Fibroblast of lung (primary cell): ENCODE measurements at regions not wholly inside any gene's neighbourhood (a gene's known extent, or its start where the extent isn't known, plus 50 kb on each side); places are given as distances from the start of the nearest gene placed in this dataset.

Experiments
- DNase-seq, 2 donors: peaks; one replicate each; pipeline versions ENCODE4 v3.0.0 to v3.0.0-alpha.2; 2010; ENCODE audit warnings: low read depth in 2 of 2
- H2AFZ ChIP-seq: 2 replicates; pipeline ENCODE4 v1.5.1; 2012; ENCODE audit warnings: low read length, control low read depth, inconsistent platforms
- H3K27ac ChIP-seq: 2 replicates; pipeline ENCODE4 v1.5.1; 2011; ENCODE audit warnings: low read length, control low read depth; ENCODE audit not compliant: insufficient read depth
- H3K27me3 ChIP-seq: 2 replicates; pipeline ENCODE4 v1.5.1; 2011; ENCODE audit warnings: mild to moderate bottlenecking, low read length; ENCODE audit not compliant: control insufficient read depth, insufficient read depth
- H3K36me3 ChIP-seq: 2 replicates; pipeline ENCODE4 v1.5.1; 2011; ENCODE audit warnings: low read length; ENCODE audit not compliant: control insufficient read depth, insufficient read depth
- H3K4me1 ChIP-seq: 2 replicates; pipeline ENCODE4 v1.5.1; 2011; ENCODE audit warnings: low read length; ENCODE audit not compliant: control insufficient read depth, insufficient read depth; ENCODE audit errors: extremely low read depth
- H3K4me2 ChIP-seq: 2 replicates; pipeline ENCODE4 v1.5.1; 2011; ENCODE audit warnings: low read length, control low read depth; ENCODE audit not compliant: insufficient read depth; ENCODE audit errors: extremely low read depth
- H3K4me3 ChIP-seq, 4 experiments: fragments of 200-600 bp in 1 of 4; sonication (generic) in 1 of 4; replicated peaks in 1 of 4; 2 replicates each; pipeline ENCODE4 v1.5.1; 2011 to 2016; ENCODE audit warnings: low read length in 4 of 4, low read depth in 3 of 4, mild to moderate bottlenecking in 3 of 4, control low read depth in 2 of 4, inconsistent platforms in 1 of 4, mixed read lengths in 1 of 4; ENCODE audit not compliant: insufficient read depth in 1 of 4; ENCODE audit errors: control extremely low read depth in 1 of 4
- H3K79me2 ChIP-seq: 2 replicates; pipeline ENCODE4 v1.5.1; 2012; ENCODE audit warnings: mild to moderate bottlenecking, low read length, inconsistent platforms; ENCODE audit not compliant: control insufficient read depth, insufficient read depth
- H3K9ac ChIP-seq: 2 replicates; pipeline ENCODE4 v1.5.1; 2011; ENCODE audit warnings: mild to moderate bottlenecking, low read length, control low read depth; ENCODE audit not compliant: insufficient read depth
- H3K9me3 ChIP-seq: 2 replicates; pipeline ENCODE4 v1.5.1; 2012; ENCODE audit warnings: low read depth, low read length; ENCODE audit not compliant: control insufficient read depth, insufficient read depth
- H4K20me1 ChIP-seq: 2 replicates; pipeline ENCODE4 v1.5.1; 2011; ENCODE audit warnings: low read length; ENCODE audit not compliant: control insufficient read depth, insufficient read depth; ENCODE audit errors: extremely low read depth
- CTCF ChIP-seq, 2 donors: IDR thresholded peaks in 1 of 2; conservative IDR thresholded peaks in 1 of 2; 1 replicate in 1 of 2; 2 replicates in 1 of 2; pipeline ENCODE4 v1.5.1; 2011 to 2012; ENCODE audit warnings: low read length in 2 of 2, control low read depth in 1 of 2, inconsistent platforms in 1 of 2, low read depth in 1 of 2, mild to moderate bottlenecking in 1 of 2
- EZH2 ChIP-seq: IDR thresholded peaks from 2 replicates; pipeline ENCODE4 v1.5.1; 2012; ENCODE audit warnings: low read length, control low read depth, mild to moderate bottlenecking; ENCODE audit errors: missing control alignments

GRCh38 chr3:55294557-55294956 lies 192.5 kb downstream of the WNT5A start:
- no peak overlapping the region for H2AFZ ChIP-seq
- no peak overlapping the region for H3K4me3 ChIP-seq
- no peaks in the 10 kb centered on the region for H3K4me1 ChIP-seq
- no peaks in the 10 kb centered on the region for H3K9me3 ChIP-seq
- TF ChIP-seq EZH2 = no peak
- no peak for TF ChIP-seq CTCF (conservative IDR thresholded peaks at IDR 0.05 in 1 of 2, IDR thresholded peaks at IDR 0.05 in 1 of 2; ENCODE audit: low read depth in 1 of 2, low read length in 2 of 2)
- no peak overlapping the region for H3K9ac ChIP-seq
- DNase-seq = no peak
- no peaks in the 10 kb centered on the region for H3K79me2 ChIP-seq
- H4K20me1 ChIP-seq = no peaks in the 10 kb centered on the region
- H3K4me2 ChIP-seq = no peak overlapping the region
- H3K27me3 ChIP-seq = no peaks in the 10 kb centered on the region
- H3K27ac ChIP-seq = no peak overlapping the region
- no peaks in the 10 kb centered on the region for H3K36me3 ChIP-seq

- H3K4me1 ChIP-seq = no peaks in the 10 kb centered on the region
- no peak overlapping the region for H3K27ac ChIP-seq
- H3K4me2 ChIP-seq = no peak overlapping the region
- H3K4me3 ChIP-seq = no peak overlapping the region
- H3K36me3 ChIP-seq = no peaks in the 10 kb centered on the region
- no peak for TF ChIP-seq EZH2
- no peak for TF ChIP-seq CTCF (conservative IDR thresholded peaks at IDR 0.05 in 1 of 2, IDR thresholded peaks at IDR 0.05 in 1 of 2; ENCODE audit: low read depth in 1 of 2, low read length in 2 of 2)
- H3K9ac ChIP-seq = no peak overlapping the region
- H3K79me2 ChIP-seq = no peaks in the 10 kb centered on the region
- H2AFZ ChIP-seq = no peak overlapping the region
- no peak for DNase-seq
- H3K9me3 ChIP-seq = no peaks in the 10 kb centered on the region
- no peaks in the 10 kb centered on the region for H3K27me3 ChIP-seq
- no peaks in the 10 kb centered on the region for H4K20me1 ChIP-seq
Measured at GRCh38 chr3:55292360-55292759, 194.7 kb downstream of the WNT5A start.

- Histone ChIP-seq H3K9me3 (no peaks in the 10 kb centered on the region), H4K20me1 (no peaks in the 10 kb centered on the region), H3K27ac (no peak overlapping the region), H3K4me1 (peaks cover 5% of the 10 kb centered on the region), H2AFZ (no peak overlapping the region), H3K9ac (no peak overlapping the region), H3K4me3 (no peak overlapping the region), H3K36me3 (no peaks in the 10 kb centered on the region), H3K79me2 (no peaks in the 10 kb centered on the region), H3K4me2 (no peak overlapping the region), H3K27me3 (no peaks in the 10 kb centered on the region)
- DNase-seq = no peak
- no peak for TF ChIP-seq CTCF (conservative IDR thresholded peaks at IDR 0.05 in 1 of 2, IDR thresholded peaks at IDR 0.05 in 1 of 2; ENCODE audit: low read depth in 1 of 2, low read length in 2 of 2)
- no peak for TF ChIP-seq EZH2
Measured at GRCh38 chr3:55288657-55289056, 198.4 kb downstream of the WNT5A start.
